H1 (cell line): ENCODE measurements at regions not wholly inside any gene's neighbourhood (a gene's known extent, or its start where the extent isn't known, plus 50 kb on each side); places are given as distances from the start of the nearest gene placed in this dataset.

Experiments used
- TF ChIP-seq, protein P1 (sequence below), 3 experiments: IDR thresholded peaks; 1 replicate in 2 of 3; 2 replicates in 1 of 3; pipeline versions ENCODE4 v1.5.1 to v1.6.1; 2011; ENCODE audit warnings: low read length in 3 of 3, mild to moderate bottlenecking in 3 of 3, inconsistent platforms in 2 of 3, low read depth in 1 of 3, moderate library complexity in 1 of 3; ENCODE audit not compliant: insufficient read depth in 1 of 3; ENCODE audit errors: control extremely low read depth in 1 of 3

DNA sequence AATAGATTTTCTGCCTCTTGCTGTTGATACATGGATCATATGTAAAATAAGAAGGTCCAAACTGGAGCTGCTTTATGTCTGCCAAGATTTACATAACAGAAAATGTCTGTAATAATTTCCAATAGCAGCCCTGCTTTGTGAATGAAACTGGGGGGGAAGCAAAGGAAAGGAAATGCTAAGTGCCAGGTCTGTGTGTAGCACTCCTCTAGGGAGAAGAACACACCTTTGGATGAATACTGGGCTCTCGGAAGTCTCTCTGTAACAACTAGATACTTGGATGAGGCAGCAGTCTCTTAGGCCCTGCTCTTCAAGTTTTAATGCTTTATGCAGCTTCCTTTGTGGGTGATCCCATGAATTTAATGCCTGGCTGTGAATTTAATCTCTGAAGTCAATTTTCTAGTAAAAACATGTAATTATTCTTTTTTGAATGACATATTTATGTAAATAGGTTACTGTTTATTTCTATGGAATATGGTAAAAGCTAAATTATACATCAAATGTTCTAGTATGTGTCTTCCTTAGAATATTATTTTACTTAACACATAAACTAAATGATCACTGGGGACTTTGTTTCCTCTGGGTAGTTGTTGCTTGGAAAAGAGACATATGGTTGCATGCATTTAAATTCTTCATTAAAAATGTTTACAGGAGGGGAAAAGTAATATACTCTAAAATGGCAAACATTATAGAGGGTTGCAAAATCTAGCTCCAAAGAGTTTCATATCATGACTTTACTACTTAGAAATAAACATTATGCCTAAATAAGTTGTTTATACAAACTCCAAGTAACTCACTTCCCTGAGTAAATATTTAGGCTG lies 336.6 kb upstream of the CWC22 start (continued):
- TF ChIP-seq, protein P1, sequence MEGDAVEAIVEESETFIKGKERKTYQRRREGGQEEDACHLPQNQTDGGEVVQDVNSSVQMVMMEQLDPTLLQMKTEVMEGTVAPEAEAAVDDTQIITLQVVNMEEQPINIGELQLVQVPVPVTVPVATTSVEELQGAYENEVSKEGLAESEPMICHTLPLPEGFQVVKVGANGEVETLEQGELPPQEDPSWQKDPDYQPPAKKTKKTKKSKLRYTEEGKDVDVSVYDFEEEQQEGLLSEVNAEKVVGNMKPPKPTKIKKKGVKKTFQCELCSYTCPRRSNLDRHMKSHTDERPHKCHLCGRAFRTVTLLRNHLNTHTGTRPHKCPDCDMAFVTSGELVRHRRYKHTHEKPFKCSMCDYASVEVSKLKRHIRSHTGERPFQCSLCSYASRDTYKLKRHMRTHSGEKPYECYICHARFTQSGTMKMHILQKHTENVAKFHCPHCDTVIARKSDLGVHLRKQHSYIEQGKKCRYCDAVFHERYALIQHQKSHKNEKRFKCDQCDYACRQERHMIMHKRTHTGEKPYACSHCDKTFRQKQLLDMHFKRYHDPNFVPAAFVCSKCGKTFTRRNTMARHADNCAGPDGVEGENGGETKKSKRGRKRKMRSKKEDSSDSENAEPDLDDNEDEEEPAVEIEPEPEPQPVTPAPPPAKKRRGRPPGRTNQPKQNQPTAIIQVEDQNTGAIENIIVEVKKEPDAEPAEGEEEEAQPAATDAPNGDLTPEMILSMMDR (IDR thresholded peaks at IDR 0.05; ENCODE audit: control extremely low read depth in 1 of 3, insufficient read depth in 1 of 3, low read depth in 1 of 3, low read length in 3 of 3) = no peak
- TF ChIP-seq, all 59 proteins: peak for 0
